ENCODE measurements at regions not wholly inside any gene's neighbourhood (a gene's known extent, or its start where the extent isn't known, plus 50 kb on each side); places are given as distances from the start of the nearest gene placed in this dataset.
A peak's percentile ranks its signal among the peaks of the same experiment; 100 is the strongest.
"Not testable (repeated sequence)": the region's sequence is repeated elsewhere in the genome, so short reads cannot be mapped to it uniquely, and the experiment has no call there.

DNA sequence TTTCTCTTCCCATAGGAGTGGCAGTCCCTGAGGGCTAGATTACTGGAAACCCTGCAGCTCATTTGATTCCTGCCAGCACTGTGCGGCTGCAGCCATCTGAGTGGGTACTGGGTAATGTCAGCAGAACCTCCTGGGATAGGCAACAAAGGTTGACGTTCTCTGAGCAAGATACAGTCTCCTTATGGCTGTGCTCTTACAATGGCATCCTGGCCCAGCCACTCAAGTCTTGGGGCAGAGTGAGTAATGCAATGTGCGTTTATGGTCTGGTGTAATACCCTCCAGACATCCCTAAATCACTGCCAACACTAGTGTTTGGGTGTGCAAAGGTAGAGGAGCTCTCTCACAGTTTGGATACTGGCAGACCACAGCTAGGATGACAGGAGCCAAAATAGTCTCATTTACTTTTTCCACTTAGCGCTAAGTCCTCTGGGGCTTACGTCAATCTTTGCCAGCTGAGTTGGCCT lies 775.8 kb downstream of the ZNF385D start:
- peak; percentile 45 for DNase-seq (ENCODE audit: low read depth)
- H3K4me3 ChIP-seq (ENCODE audit: low read length) = no peak overlapping the region
- TF ChIP-seq CTCF (conservative IDR thresholded peaks at IDR 0.05; ENCODE audit: low read length) = no peak

GRCh38 chr3:20974396-20974795 lies 776.6 kb downstream of the ZNF385D start:
- H3K4me3 ChIP-seq (ENCODE audit: low read length) = no peak overlapping the region
- DNase-seq (ENCODE audit: low read depth) = peak; percentile 17
- no peak for TF ChIP-seq CTCF (conservative IDR thresholded peaks at IDR 0.05; ENCODE audit: low read length)

DNA sequence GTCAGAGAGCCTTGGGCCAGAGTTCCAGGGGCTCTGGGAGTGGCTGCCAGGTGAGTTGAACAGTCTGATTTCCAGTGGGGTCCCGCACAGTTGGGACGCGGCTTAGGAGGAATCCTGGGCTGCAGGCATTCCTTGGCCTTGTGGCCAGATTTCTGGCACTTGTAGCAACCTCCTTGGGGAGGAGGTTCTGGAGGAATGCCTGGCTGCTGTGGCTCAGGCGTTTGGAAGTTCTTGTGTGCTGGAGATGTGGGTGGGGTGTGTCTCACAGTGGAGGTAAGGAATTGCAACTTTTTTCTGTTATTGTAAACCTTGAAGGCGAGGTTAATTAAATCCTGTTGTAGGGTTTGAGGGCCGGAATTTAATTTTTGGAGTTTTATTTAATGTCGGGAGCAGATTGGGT lies 780.2 kb downstream of the ZNF385D start:
- H3K4me3 ChIP-seq (ENCODE audit: low read length) = not testable (repeated sequence)
- DNase-seq (ENCODE audit: low read depth) = peak; percentile 54

- not testable (repeated sequence) for H3K4me3 ChIP-seq (ENCODE audit: low read length); DNase-seq (ENCODE audit: low read depth)
These were observed 781.5 kb upstream of the SGO1 start for GRCh38 chr3:20967485-20967884.

GRCh38 chr3:20958161-20958560 lies 772.2 kb upstream of the SGO1 start:
- H3K4me3 ChIP-seq (ENCODE audit: low read length) = no peak overlapping the region
- TF ChIP-seq CTCF (conservative IDR thresholded peaks at IDR 0.05; ENCODE audit: low read length) = no peak
- no peak for DNase-seq (ENCODE audit: low read depth)

GRCh38 chr3:20945892-20946291 lies 759.9 kb upstream of the SGO1 start:
- DNase-seq (ENCODE audit: low read depth) = no peak
- TF ChIP-seq CTCF (conservative IDR thresholded peaks at IDR 0.05; ENCODE audit: low read length) = no peak
- H3K4me3 ChIP-seq (ENCODE audit: low read length) = no peak overlapping the region

GRCh38 chr3:20935791-20936190 lies 749.8 kb upstream of the SGO1 start:
- H3K4me3 ChIP-seq (ENCODE audit: low read length) = no peak overlapping the region
- DNase-seq (ENCODE audit: low read depth) = peak; percentile 77
- TF ChIP-seq CTCF (conservative IDR thresholded peaks at IDR 0.05; ENCODE audit: low read length) = no peak

GRCh38 chr3:20931834-20932233 lies 745.8 kb upstream of the SGO1 start:
- no peak for DNase-seq (ENCODE audit: low read depth)
- TF ChIP-seq CTCF (conservative IDR thresholded peaks at IDR 0.05; ENCODE audit: low read length) = no peak
- no peak overlapping the region for H3K4me3 ChIP-seq (ENCODE audit: low read length)

Measured in AG10803 (cell line).